ENCODE measurements at regions not wholly inside any gene's neighbourhood (a gene's known extent, or its start where the extent isn't known, plus 50 kb on each side); places are given as distances from the start of the nearest gene placed in this dataset.

GRCh38 chr9:129322022-129322621, 144.1 kb upstream of the IER5L start:
- no peak for TF ChIP-seq ARNTL (CRISPR knock-in tag; IDR thresholded peaks at IDR 0.05; ENCODE audit: borderline replicate concordance, low read depth)
- TF ChIP-seq, protein P1, sequence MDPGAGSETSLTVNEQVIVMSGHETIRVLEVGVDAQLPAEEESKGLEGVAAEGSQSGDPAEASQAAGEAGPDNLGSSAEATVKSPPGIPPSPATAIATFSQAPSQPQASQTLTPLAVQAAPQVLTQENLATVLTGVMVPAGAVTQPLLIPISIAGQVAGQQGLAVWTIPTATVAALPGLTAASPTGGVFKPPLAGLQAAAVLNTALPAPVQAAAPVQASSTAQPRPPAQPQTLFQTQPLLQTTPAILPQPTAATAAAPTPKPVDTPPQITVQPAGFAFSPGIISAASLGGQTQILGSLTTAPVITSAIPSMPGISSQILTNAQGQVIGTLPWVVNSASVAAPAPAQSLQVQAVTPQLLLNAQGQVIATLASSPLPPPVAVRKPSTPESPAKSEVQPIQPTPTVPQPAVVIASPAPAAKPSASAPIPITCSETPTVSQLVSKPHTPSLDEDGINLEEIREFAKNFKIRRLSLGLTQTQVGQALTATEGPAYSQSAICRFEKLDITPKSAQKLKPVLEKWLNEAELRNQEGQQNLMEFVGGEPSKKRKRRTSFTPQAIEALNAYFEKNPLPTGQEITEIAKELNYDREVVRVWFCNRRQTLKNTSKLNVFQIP (CRISPR knock-in tag; IDR thresholded peaks at IDR 0.05; ENCODE audit: borderline replicate concordance, low read depth) = no peak
- no peak for TF ChIP-seq OSR1 (CRISPR knock-in tag; IDR thresholded peaks at IDR 0.05)
- no peak for TF ChIP-seq ZFP30 (CRISPR knock-in tag; IDR thresholded peaks at IDR 0.05)
- TF ChIP-seq CSDC2 (CRISPR knock-in tag; IDR thresholded peaks at IDR 0.05) = no peak
- TF ChIP-seq RARB (CRISPR knock-in tag; IDR thresholded peaks at IDR 0.05) = no peak
- no peak for TF ChIP-seq ZNF70 (CRISPR knock-in tag; IDR thresholded peaks at IDR 0.05)
- TF ChIP-seq ZNF565 (CRISPR knock-in tag; conservative IDR thresholded peaks at IDR 0.05; ENCODE audit: low read depth) = no peak
- no peak for TF ChIP-seq BACH2 (CRISPR knock-in tag; IDR thresholded peaks at IDR 0.05; ENCODE audit: borderline replicate concordance)
- TF ChIP-seq PATZ1 (CRISPR knock-in tag; IDR thresholded peaks at IDR 0.05; ENCODE audit: borderline replicate concordance) = no peak
- no peak for TF ChIP-seq PPARA (CRISPR knock-in tag; IDR thresholded peaks at IDR 0.05; ENCODE audit: borderline replicate concordance)
- TF ChIP-seq TSHZ2 (CRISPR knock-in tag; IDR thresholded peaks at IDR 0.05) = no peak
- ATAC-seq = no peak

DNA sequence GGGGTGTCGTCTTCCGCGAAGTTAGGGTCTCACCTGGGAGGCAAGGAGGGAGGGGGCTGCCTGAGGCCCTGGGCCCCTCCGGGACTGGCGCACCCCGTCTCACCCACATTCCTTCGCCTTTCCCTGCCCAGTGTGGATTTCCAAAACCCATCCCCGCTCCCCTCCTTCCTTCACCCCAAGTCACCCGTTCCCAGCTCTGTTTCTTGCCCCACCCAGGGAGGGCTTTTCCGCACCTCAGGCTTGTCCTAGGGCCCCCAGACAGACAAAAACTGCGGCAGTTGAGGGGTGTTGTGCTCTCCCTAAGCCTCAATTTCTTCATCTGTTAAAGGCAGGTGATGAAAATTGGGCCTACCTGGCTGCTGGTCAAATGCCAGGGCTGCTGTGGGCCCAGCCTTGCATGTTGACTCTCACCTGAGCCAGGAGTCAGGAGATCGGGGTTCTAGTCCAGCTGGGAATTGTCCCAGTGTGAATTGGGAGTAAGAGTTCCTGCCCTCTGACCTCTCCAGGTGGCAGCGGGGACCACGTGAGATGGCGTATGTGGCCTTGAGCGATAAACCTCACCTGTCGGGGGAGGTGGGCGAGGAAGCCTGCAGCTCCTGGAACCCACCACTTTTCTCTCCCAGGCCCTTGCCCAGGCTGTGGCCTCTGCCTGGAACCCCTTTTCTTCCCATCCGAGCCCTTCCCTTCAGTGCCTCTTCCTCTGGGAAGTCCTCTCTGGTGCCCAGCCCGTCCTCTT, 143.4 kb upstream of the IER5L start:
- TF ChIP-seq TSHZ2 (CRISPR knock-in tag; IDR thresholded peaks at IDR 0.05) = no peak
- no peak for TF ChIP-seq ZNF8 (CRISPR knock-in tag; IDR thresholded peaks at IDR 0.05)
- peak; percentile 5; the same call in 2 of the 3 replicates for ATAC-seq

- TF ChIP-seq, protein P2, sequence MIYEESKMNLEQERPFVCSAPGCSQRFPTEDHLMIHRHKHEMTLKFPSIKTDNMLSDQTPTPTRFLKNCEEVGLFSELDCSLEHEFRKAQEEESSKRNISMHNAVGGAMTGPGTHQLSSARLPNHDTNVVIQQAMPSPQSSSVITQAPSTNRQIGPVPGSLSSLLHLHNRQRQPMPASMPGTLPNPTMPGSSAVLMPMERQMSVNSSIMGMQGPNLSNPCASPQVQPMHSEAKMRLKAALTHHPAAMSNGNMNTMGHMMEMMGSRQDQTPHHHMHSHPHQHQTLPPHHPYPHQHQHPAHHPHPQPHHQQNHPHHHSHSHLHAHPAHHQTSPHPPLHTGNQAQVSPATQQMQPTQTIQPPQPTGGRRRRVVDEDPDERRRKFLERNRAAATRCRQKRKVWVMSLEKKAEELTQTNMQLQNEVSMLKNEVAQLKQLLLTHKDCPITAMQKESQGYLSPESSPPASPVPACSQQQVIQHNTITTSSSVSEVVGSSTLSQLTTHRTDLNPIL (CRISPR knock-in tag; IDR thresholded peaks at IDR 0.05; ENCODE audit: low read depth) = no peak
- peak; percentile 47; the same call in 1 of the 2 replicates for TF ChIP-seq CSDC2 (CRISPR knock-in tag; IDR thresholded peaks at IDR 0.05)
- peak; percentile 91 for ATAC-seq
These were observed 142.7 kb upstream of the IER5L start for GRCh38 chr9:129320575-129321285.

Measured in SK-N-SH treated with all-trans-retinoic acid at 6 μM for 48 hours (cell line).